OCI-LY3 (cell line): ENCODE measurements at regions not wholly inside any gene's neighbourhood (a gene's known extent, or its start where the extent isn't known, plus 50 kb on each side); places are given as distances from the start of the nearest gene placed in this dataset.

Source experiments
- H2AFZ ChIP-seq: fragments of 200-600, 300-600 bp; shearing (Covaris generic); 2 replicates; pipeline ENCODE4 v1.6.0; 2014; ENCODE audit warnings: antibody characterized with exemption, low read depth, low read length
- H3K27ac ChIP-seq: fragments of 200-600, 300-600 bp; sonication (generic); 2 replicates; pipeline ENCODE4 v1.5.1; 2014; ENCODE audit warnings: mild to moderate bottlenecking, low read length, moderate library complexity, mixed read lengths
- H3K27me3 ChIP-seq: fragments of 200-600, 300-600 bp; sonication (generic); 2 replicates; pipeline ENCODE4 v1.6.1; 2014; ENCODE audit warnings: low read depth, low read length, mixed read lengths
- H3K36me3 ChIP-seq: fragments of 200-600, 300-600 bp; sonication (generic); replicated peaks from 2 replicates; pipeline ENCODE3; 2014; ENCODE audit warnings: low read depth, low read length, mixed read lengths
- H3K4me1 ChIP-seq: fragments of 300-600, 200-600 bp; sonication (generic); 2 replicates; pipeline ENCODE4 v1.6.1; 2014; ENCODE audit warnings: low read length, mixed read lengths
- H3K4me2 ChIP-seq: fragments of 200-600, 300-600 bp; sonication (generic); 2 replicates; pipeline ENCODE4 v1.6.1; 2014; ENCODE audit warnings: low read length, mixed read lengths
- H3K4me3 ChIP-seq: fragments of 300-600, 200-600 bp; sonication (generic); 2 replicates; pipeline ENCODE4 v1.5.1; 2014; ENCODE audit warnings: antibody characterized with exemption, mild to moderate bottlenecking, low read length, moderate library complexity
- H3K79me2 ChIP-seq: fragments of 300-600, 200-600 bp; shearing (Covaris generic); 2 replicates; pipeline ENCODE4 v1.6.1; 2014; ENCODE audit warnings: mild to moderate bottlenecking, low read length, mixed read lengths
- H3K9ac ChIP-seq: fragments of 300-600, 200-600 bp; shearing (Covaris generic); 2 replicates; pipeline ENCODE4 v1.6.0; 2014; ENCODE audit warnings: mild to moderate bottlenecking, low read length, moderate library complexity
- H3K9me3 ChIP-seq: fragments of 200-600, 300-600 bp; shearing (Covaris generic); 2 replicates; pipeline ENCODE4 v1.6.1; 2014; ENCODE audit warnings: low read length, mixed read lengths; ENCODE audit not compliant: insufficient read depth
- H4K20me1 ChIP-seq: fragments of 200-600, 300-600 bp; sonication (generic); 2 replicates; pipeline ENCODE4 v1.6.1; 2016; ENCODE audit warnings: low read length, mixed read lengths; ENCODE audit not compliant: insufficient read depth
- CTCF ChIP-seq: fragments of 200-600, 300-600 bp; sonication (generic); IDR thresholded peaks from 2 replicates; pipeline ENCODE4 v1.5.1; 2014; ENCODE audit warnings: antibody characterized with exemption, low read length, low read depth
- EZH2phosphoT487 ChIP-seq: fragments of 200-600 bp; shearing (Covaris generic); IDR thresholded peaks from 2 replicates; pipeline ENCODE4 v1.6.1; 2018; ENCODE audit warnings: antibody characterized with exemption, mixed run types, low read depth

GRCh38 chr10:3873728-3874461, 88.9 kb upstream of the KLF6 start:
- H3K36me3 ChIP-seq = no peaks in the 10 kb centered on the region
- H3K9me3 ChIP-seq = no peaks in the 10 kb centered on the region
- 0 out of 2 replicates have a peak overlapping the region, but pooled peaks have one; percentile 15 for H3K9ac ChIP-seq
- no peak for TF ChIP-seq EZH2phosphoT487
- no peak for TF ChIP-seq CTCF
- H3K4me2 ChIP-seq = peak overlapping the region; percentile 84
- no peaks in the 10 kb centered on the region for H3K27me3 ChIP-seq
- H2AFZ ChIP-seq = no peak overlapping the region
- H3K79me2 ChIP-seq = no peaks in the 10 kb centered on the region
- H3K4me1 ChIP-seq = peaks cover 65% of the 10 kb centered on the region
- H3K4me3 ChIP-seq = peak overlapping the region; percentile 38
- peak overlapping the region; percentile 48 for H3K27ac ChIP-seq
- H4K20me1 ChIP-seq = no peaks in the 10 kb centered on the region

- H3K36me3 ChIP-seq = no peaks in the 10 kb centered on the region
- H3K4me3 ChIP-seq = no peak overlapping the region
- no peaks in the 10 kb centered on the region for H3K79me2 ChIP-seq
- H2AFZ ChIP-seq = no peak overlapping the region
- peaks cover 70% of the 10 kb centered on the region for H3K4me1 ChIP-seq
- no peak overlapping the region for H3K9ac ChIP-seq
- H3K9me3 ChIP-seq = no peaks in the 10 kb centered on the region
- peak overlapping the region; percentile 84; the same call in 1 of the 2 replicates for H3K4me2 ChIP-seq
- no peak overlapping the region for H3K27ac ChIP-seq
- no peaks in the 10 kb centered on the region for H4K20me1 ChIP-seq
- TF ChIP-seq EZH2phosphoT487 (no peak), CTCF (no peak)
- H3K27me3 ChIP-seq = no peaks in the 10 kb centered on the region
Observed at GRCh38 chr10:3872712-3873329, 87.8 kb upstream of the KLF6 start.

GRCh38 chr10:3871424-3871996, 86.5 kb upstream of the KLF6 start:
- Histone ChIP-seq H3K9me3 (no peaks in the 10 kb centered on the region), H3K27me3 (no peaks in the 10 kb centered on the region), H2AFZ (no peak overlapping the region), H3K79me2 (no peaks in the 10 kb centered on the region), H3K9ac (no peak overlapping the region), H3K4me3 (no peak overlapping the region), H3K27ac (no peak overlapping the region), H3K36me3 (no peaks in the 10 kb centered on the region), H4K20me1 (no peaks in the 10 kb centered on the region), H3K4me1 (peaks cover 70% of the 10 kb centered on the region), H3K4me2 (no peak overlapping the region)
- TF ChIP-seq CTCF (no peak), EZH2phosphoT487 (no peak)

- H3K9ac ChIP-seq = no peak overlapping the region
- H4K20me1 ChIP-seq = no peaks in the 10 kb centered on the region
- H3K4me3 ChIP-seq = no peak overlapping the region
- H3K79me2 ChIP-seq = no peaks in the 10 kb centered on the region
- no peaks in the 10 kb centered on the region for H3K27me3 ChIP-seq
- H2AFZ ChIP-seq = no peak overlapping the region
- no peaks in the 10 kb centered on the region for H3K36me3 ChIP-seq
- no peak overlapping the region for H3K4me2 ChIP-seq
- TF ChIP-seq CTCF = no peak
- TF ChIP-seq EZH2phosphoT487 = no peak
- peaks cover 62% of the 10 kb centered on the region for H3K4me1 ChIP-seq
- no peaks in the 10 kb centered on the region for H3K9me3 ChIP-seq
- H3K27ac ChIP-seq = no peak overlapping the region
Observed at GRCh38 chr10:3869036-3869435, 84.0 kb upstream of the KLF6 start.
